GM19467 (cell line): ENCODE measurements at regions not wholly inside any gene's neighbourhood (a gene's known extent, or its start where the extent isn't known, plus 50 kb on each side); places are given as distances from the start of the nearest gene placed in this dataset.
"Not testable (repeated sequence)": the region's sequence is repeated elsewhere in the genome, so short reads cannot be mapped to it uniquely, and the experiment has no call there.

Source experiments
- ATAC-seq: cut with Tn5 transposase; IDR thresholded peaks from one replicate; pipeline ENCODE4 v1.9.1; 2021; ENCODE audit warnings: mild to moderate bottlenecking, moderate library complexity; ENCODE audit not compliant: unreplicated experiment

GRCh38 chr12:76183459-76184186 is 99.1 kb upstream of the NAP1L1 start:
- peak; percentile 58 for ATAC-seq

- ATAC-seq, result no peak
These were observed 96.2 kb upstream of the NAP1L1 start for GRCh38 chr12:76180401-76181277.

- ATAC-seq, result no peak
These were observed 94.0 kb upstream of the NAP1L1 start for GRCh38 chr12:76178452-76178851.

- no peak for ATAC-seq
These were observed 93.3 kb upstream of the NAP1L1 start for GRCh38 chr12:76177821-76178220.

- ATAC-seq, result no peak
These were observed 92.5 kb upstream of the NAP1L1 start for GRCh38 chr12:76176940-76177339.

GRCh38 chr12:76175946-76176345 is 91.5 kb upstream of the NAP1L1 start:
- not testable (repeated sequence) for ATAC-seq

- no peak for ATAC-seq
These were observed 89.3 kb upstream of the NAP1L1 start for GRCh38 chr12:76173756-76174155.

- peak; percentile 99 for ATAC-seq
These were observed 74.2 kb upstream of the NAP1L1 start for GRCh38 chr12:76158518-76159321.

GRCh38 chr12:76156726-76157125 is 72.2 kb upstream of the NAP1L1 start:
- ATAC-seq, result no peak

GRCh38 chr12:76156314-76156713 is 71.8 kb upstream of the NAP1L1 start:
- ATAC-seq, result no peak

- ATAC-seq, result no peak
These were observed 70.7 kb upstream of the NAP1L1 start for GRCh38 chr12:76155157-76155670.

GRCh38 chr12:76153616-76154015 is 69.1 kb upstream of the NAP1L1 start:
- ATAC-seq, result no peak

GRCh38 chr12:76152181-76152807 is 67.8 kb upstream of the NAP1L1 start:
- peak; percentile 61 for ATAC-seq

GRCh38 chr12:76144245-76144549 is 59.7 kb upstream of the NAP1L1 start:
- no peak for ATAC-seq

GRCh38 chr12:76143343-76144244 is 59.1 kb upstream of the NAP1L1 start:
- ATAC-seq, result peak; percentile 97

GRCh38 chr12:76142305-76142704 is 57.8 kb upstream of the NAP1L1 start:
- ATAC-seq, result no peak

- ATAC-seq, result no peak
These were observed 54.2 kb upstream of the NAP1L1 start for GRCh38 chr12:76138656-76139055.

- no peak for ATAC-seq
These were observed 53.1 kb upstream of the NAP1L1 start for GRCh38 chr12:76137606-76138005.

GRCh38 chr12:76135456-76135855 is 51.0 kb upstream of the NAP1L1 start:
- no peak for ATAC-seq
